Neural cell (in vitro differentiated cells): ENCODE measurements at regions not wholly inside any gene's neighbourhood (a gene's known extent, or its start where the extent isn't known, plus 50 kb on each side); places are given as distances from the start of the nearest gene placed in this dataset.

Experiments used
- H2AFZ ChIP-seq: fragments of 200-600, 300-800 bp; sonication (generic), shearing (Covaris generic); 2 replicates; pipeline ENCODE4 v1.6.0; 2014; ENCODE audit warnings: low read depth, mild to moderate bottlenecking, antibody characterized with exemption, low read length, moderate library complexity
- H3F3A ChIP-seq: fragments of 200-600 bp; shearing (Covaris generic); 2 replicates; pipeline ENCODE4 v1.6.1; 2016; ENCODE audit warnings: mild to moderate bottlenecking, moderate library complexity, mixed read lengths, antibody characterized with exemption, low read length; ENCODE audit not compliant: insufficient read depth, poor library complexity, severe bottlenecking
- H3K27ac ChIP-seq: fragments of 200-600, 300-800 bp; sonication (generic), shearing (Covaris generic); 2 replicates; pipeline ENCODE4 v1.5.1; 2014; ENCODE audit warnings: mild to moderate bottlenecking, low read length, moderate library complexity
- H3K27me3 ChIP-seq: fragments of 300-800, 200-600 bp; sonication (generic), shearing (Covaris generic); 2 replicates; pipeline ENCODE4 v1.6.0; 2014; ENCODE audit warnings: mild to moderate bottlenecking, low read depth, low read length, moderate library complexity; ENCODE audit not compliant: insufficient read depth
- H3K36me3 ChIP-seq: fragments of 300-800, 200-600 bp; sonication (generic), shearing (Covaris generic); 2 replicates; pipeline ENCODE4 v1.5.1; 2014; ENCODE audit warnings: mild to moderate bottlenecking, antibody characterized with exemption, low read length, moderate library complexity; ENCODE audit not compliant: insufficient read depth
- H3K4me2 ChIP-seq: fragments of 300-800, 200-600 bp; sonication (generic), shearing (Covaris generic); 2 replicates; pipeline ENCODE4 v1.6.0; 2014; ENCODE audit warnings: mild to moderate bottlenecking, low read length
- H3K4me3 ChIP-seq: fragments of 300-800, 200-600 bp; sonication (generic), shearing (Covaris generic); 2 replicates; pipeline ENCODE4 v1.5.1; 2014; ENCODE audit warnings: mild to moderate bottlenecking, low read length, moderate library complexity
- H3K79me2 ChIP-seq: fragments of 200-600 bp; shearing (Covaris generic); replicated peaks from 2 replicates; pipeline ENCODE4 v1.6.0; 2014; ENCODE audit warnings: mild to moderate bottlenecking, low read length, moderate library complexity; ENCODE audit not compliant: insufficient read depth
- H3K9ac ChIP-seq: fragments of 300-800, 200-600 bp; sonication (generic), shearing (Covaris generic); 2 replicates; pipeline ENCODE4 v1.6.1; 2016; ENCODE audit warnings: mild to moderate bottlenecking, low read length, mixed read lengths
- H3K9me2 ChIP-seq: fragments of 200-600 bp; shearing (Covaris generic); 2 replicates; pipeline ENCODE4 v1.6.1; 2016; ENCODE audit warnings: mild to moderate bottlenecking, low read length, mixed read lengths; ENCODE audit not compliant: insufficient read depth
- H3K9me3 ChIP-seq: fragments of 200-600, 300-800 bp; sonication (generic), shearing (Covaris generic); 2 replicates; pipeline ENCODE4 v1.6.1; 2016; ENCODE audit warnings: mild to moderate bottlenecking, mixed run types, low read length, moderate library complexity, mixed read lengths
- H4K20me1 ChIP-seq: fragments of 200-600 bp; shearing (Covaris generic); 2 replicates; pipeline ENCODE4 v1.6.1; 2016; ENCODE audit warnings: mild to moderate bottlenecking, mixed run types; ENCODE audit not compliant: insufficient read depth
- EP300 ChIP-seq: fragments of 450-650 bp; conservative IDR thresholded peaks from 2 replicates; pipeline ENCODE4 v1.6.1; 2014; ENCODE audit warnings: antibody characterized with exemption, mild to moderate bottlenecking, moderate library complexity; ENCODE audit not compliant: poor library complexity, severe bottlenecking
- EZH2 ChIP-seq: fragments of 200-600, 300-800 bp; shearing (Covaris generic), sonication (generic); IDR thresholded peaks from 2 replicates; pipeline ENCODE4 v1.6.1; 2014; ENCODE audit warnings: antibody characterized with exemption, low read length, borderline replicate concordance, mild to moderate bottlenecking; ENCODE audit not compliant: insufficient read depth, poor library complexity, severe bottlenecking
- MXI1 ChIP-seq: fragments of 450-650 bp; conservative IDR thresholded peaks from 2 replicates; pipeline ENCODE4 v1.6.1; 2014; ENCODE audit warnings: antibody characterized with exemption, mild to moderate bottlenecking; ENCODE audit not compliant: poor library complexity, severe bottlenecking
- POLR2AphosphoS5 ChIP-seq: IDR thresholded peaks from 2 replicates; pipeline ENCODE4 v1.6.1; 2012
- RAD21 ChIP-seq: fragments of 450-650 bp; conservative IDR thresholded peaks from 2 replicates; pipeline ENCODE4 v1.6.1; 2014; ENCODE audit warnings: antibody characterized with exemption, mild to moderate bottlenecking, moderate library complexity
- SMC3 ChIP-seq: fragments of 450-650 bp; conservative IDR thresholded peaks from 2 replicates; pipeline ENCODE4 v1.6.1; 2014; ENCODE audit warnings: antibody characterized with exemption, mild to moderate bottlenecking, moderate library complexity; ENCODE audit not compliant: poor library complexity
- TAF1 ChIP-seq: IDR thresholded peaks from 2 replicates; pipeline ENCODE4 v1.6.1; 2012; ENCODE audit warnings: low read depth
- TF ChIP-seq, protein P1 (sequence below): fragments of 450-650 bp; IDR thresholded peaks from 2 replicates; pipeline ENCODE4 v1.5.1; 2014; ENCODE audit warnings: antibody characterized with exemption, mild to moderate bottlenecking, moderate library complexity; ENCODE audit not compliant: poor library complexity, severe bottlenecking
- TF ChIP-seq, protein P2 (sequence below): IDR thresholded peaks from 2 replicates; pipeline ENCODE4 v1.6.1; 2012; ENCODE audit warnings: borderline replicate concordance

DNA sequence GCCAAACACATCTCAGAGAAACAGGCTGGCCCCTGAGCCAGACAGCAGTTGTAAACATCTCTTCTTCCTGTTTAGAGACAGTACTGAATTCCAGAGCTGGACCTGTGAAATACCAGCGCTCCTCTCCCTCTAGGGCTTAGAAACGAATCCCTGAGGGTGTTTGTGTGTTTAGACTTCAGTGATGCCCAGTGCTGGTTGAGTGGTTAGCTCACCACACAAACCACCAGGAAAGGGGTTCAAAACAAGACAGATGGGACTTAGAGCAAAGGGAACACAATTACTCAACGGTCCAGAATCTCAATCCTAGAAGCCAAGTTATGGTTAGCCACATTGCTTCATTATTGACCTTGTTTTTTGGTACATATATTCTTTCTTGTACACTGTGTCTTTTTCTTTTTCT is 108.7 kb upstream of the TMEM170B start:
- Histone ChIP-seq H3K27ac (no peak overlapping the region), H3F3A (no peaks in the 10 kb centered on the region), H3K9me3 (no peaks in the 10 kb centered on the region), H3K27me3 (no peaks in the 10 kb centered on the region), H2AFZ (no peak overlapping the region), H3K36me3 (no peaks in the 10 kb centered on the region), H3K4me3 (no peak overlapping the region), H3K79me2 (no peaks in the 10 kb centered on the region), H3K9me2 (no peaks in the 10 kb centered on the region), H4K20me1 (no peaks in the 10 kb centered on the region), H3K4me2 (no peak overlapping the region), H3K9ac (no peak overlapping the region)
- TF ChIP-seq POLR2AphosphoS5 (no peak), TAF1 (no peak), RAD21 (no peak), EZH2 (no peak)
- TF ChIP-seq, protein P1, sequence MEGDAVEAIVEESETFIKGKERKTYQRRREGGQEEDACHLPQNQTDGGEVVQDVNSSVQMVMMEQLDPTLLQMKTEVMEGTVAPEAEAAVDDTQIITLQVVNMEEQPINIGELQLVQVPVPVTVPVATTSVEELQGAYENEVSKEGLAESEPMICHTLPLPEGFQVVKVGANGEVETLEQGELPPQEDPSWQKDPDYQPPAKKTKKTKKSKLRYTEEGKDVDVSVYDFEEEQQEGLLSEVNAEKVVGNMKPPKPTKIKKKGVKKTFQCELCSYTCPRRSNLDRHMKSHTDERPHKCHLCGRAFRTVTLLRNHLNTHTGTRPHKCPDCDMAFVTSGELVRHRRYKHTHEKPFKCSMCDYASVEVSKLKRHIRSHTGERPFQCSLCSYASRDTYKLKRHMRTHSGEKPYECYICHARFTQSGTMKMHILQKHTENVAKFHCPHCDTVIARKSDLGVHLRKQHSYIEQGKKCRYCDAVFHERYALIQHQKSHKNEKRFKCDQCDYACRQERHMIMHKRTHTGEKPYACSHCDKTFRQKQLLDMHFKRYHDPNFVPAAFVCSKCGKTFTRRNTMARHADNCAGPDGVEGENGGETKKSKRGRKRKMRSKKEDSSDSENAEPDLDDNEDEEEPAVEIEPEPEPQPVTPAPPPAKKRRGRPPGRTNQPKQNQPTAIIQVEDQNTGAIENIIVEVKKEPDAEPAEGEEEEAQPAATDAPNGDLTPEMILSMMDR, result no peak

DNA sequence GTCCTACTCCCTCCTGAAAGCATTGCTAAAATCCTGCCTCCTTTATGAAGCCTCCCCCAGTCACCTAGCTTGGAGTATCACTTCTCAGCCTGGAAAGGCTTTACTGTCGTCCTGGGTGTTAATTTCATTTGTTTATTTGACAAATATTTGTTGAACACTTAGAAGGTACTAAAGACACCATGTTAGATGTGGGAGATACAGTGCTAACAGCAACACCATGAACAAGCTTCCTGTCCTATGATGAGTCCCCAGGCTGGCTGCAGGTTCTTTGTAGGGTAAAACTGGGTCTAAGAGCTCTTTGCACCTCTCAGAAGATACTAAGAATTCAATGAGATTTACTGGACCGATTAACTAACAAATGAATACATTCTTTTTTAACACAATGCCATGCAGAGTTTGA is 109.2 kb upstream of the TMEM170B start:
- Histone ChIP-seq H4K20me1 (no peaks in the 10 kb centered on the region), H3K27me3 (no peaks in the 10 kb centered on the region), H3K79me2 (no peaks in the 10 kb centered on the region), H3K27ac (no peak overlapping the region), H3K9me3 (no peaks in the 10 kb centered on the region), H3K4me2 (no peak overlapping the region), H2AFZ (no peak overlapping the region), H3F3A (no peaks in the 10 kb centered on the region), H3K9me2 (no peaks in the 10 kb centered on the region), H3K36me3 (no peaks in the 10 kb centered on the region), H3K4me3 (no peak overlapping the region), H3K9ac (no peak overlapping the region)
- TF ChIP-seq SMC3 (no peak), TAF1 (no peak), POLR2AphosphoS5 (no peak), RAD21 (no peak), EZH2 (no peak), MXI1 (no peak), EP300 (no peak)
- TF ChIP-seq, protein P2, sequence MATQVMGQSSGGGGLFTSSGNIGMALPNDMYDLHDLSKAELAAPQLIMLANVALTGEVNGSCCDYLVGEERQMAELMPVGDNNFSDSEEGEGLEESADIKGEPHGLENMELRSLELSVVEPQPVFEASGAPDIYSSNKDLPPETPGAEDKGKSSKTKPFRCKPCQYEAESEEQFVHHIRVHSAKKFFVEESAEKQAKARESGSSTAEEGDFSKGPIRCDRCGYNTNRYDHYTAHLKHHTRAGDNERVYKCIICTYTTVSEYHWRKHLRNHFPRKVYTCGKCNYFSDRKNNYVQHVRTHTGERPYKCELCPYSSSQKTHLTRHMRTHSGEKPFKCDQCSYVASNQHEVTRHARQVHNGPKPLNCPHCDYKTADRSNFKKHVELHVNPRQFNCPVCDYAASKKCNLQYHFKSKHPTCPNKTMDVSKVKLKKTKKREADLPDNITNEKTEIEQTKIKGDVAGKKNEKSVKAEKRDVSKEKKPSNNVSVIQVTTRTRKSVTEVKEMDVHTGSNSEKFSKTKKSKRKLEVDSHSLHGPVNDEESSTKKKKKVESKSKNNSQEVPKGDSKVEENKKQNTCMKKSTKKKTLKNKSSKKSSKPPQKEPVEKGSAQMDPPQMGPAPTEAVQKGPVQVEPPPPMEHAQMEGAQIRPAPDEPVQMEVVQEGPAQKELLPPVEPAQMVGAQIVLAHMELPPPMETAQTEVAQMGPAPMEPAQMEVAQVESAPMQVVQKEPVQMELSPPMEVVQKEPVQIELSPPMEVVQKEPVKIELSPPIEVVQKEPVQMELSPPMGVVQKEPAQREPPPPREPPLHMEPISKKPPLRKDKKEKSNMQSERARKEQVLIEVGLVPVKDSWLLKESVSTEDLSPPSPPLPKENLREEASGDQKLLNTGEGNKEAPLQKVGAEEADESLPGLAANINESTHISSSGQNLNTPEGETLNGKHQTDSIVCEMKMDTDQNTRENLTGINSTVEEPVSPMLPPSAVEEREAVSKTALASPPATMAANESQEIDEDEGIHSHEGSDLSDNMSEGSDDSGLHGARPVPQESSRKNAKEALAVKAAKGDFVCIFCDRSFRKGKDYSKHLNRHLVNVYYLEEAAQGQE, result no peak
- TF ChIP-seq, protein P1, result no peak
